GM12878 (cell line): ENCODE measurements at regions not wholly inside any gene's neighbourhood (a gene's known extent, or its start where the extent isn't known, plus 50 kb on each side); places are given as distances from the start of the nearest gene placed in this dataset.

Source experiments
- ATAC-seq: fragments of 200-7000 bp; cut with Tn5 transposase; 3 replicates; pipeline ENCODE4 v1.9.1; 2020; ENCODE audit warnings: mild to moderate bottlenecking, moderate library complexity
- BruUV-seq: library from RNA; stranded (reverse); fragments of 400-500 nt; replicated peaks from 2 replicates; lab custom pipeline; 2021; lab: Mats Ljungman, UMichigan
- CTCF ChIA-PET: fragments of 300-600 bp; sonication (Branson Sonifier 250); formaldehyde crosslinking; extraction: SDS; loops from one replicate; lab custom pipeline; 2021; ENCODE audit warnings: inconsistent platforms; lab: Yijun Ruan, JAX
- POLR2A ChIA-PET: fragments of 350-600 bp; formaldehyde crosslinking; extraction: SDS; loops from one replicate; lab custom pipeline; 2021; ENCODE audit warnings: inconsistent platforms; lab: Charles Lee
- RAD21 ChIA-PET: fragments of 300-600 bp; sonication (Branson Sonifier 250); formaldehyde crosslinking; loops from one replicate; lab custom pipeline; 2023; ENCODE audit warnings: antibody characterized with exemption; ENCODE audit not compliant: unreplicated experiment; lab: Charles Lee
- SMC1A ChIA-PET: fragments of 300-600 bp; sonication (Branson Sonifier 250); formaldehyde crosslinking; loops from one replicate; lab custom pipeline; 2023; ENCODE audit not compliant: unreplicated experiment, uncharacterized antibody; lab: Charles Lee
- DNase-seq: peaks from one replicate; pipeline ENCODE4 v3.0.0-alpha.2; 2011; ENCODE audit warnings: low read depth, low spot score
- FAIRE-seq: peaks from 3 replicates; lab custom pipeline; 2011; peaks lifted over from hg19 to GRCh38; lab: Jason Lieb, UNC
- H2AFZ ChIP-seq: 2 replicates; pipeline ENCODE4 v1.6.0; 2011; ENCODE audit warnings: low read depth, low read length, control low read depth; ENCODE audit not compliant: control insufficient read depth
- H3K27ac ChIP-seq: 2 replicates; pipeline ENCODE4 v1.5.1; 2011; ENCODE audit warnings: control low read depth; ENCODE audit not compliant: control insufficient read depth, insufficient read depth
- H3K27me3 ChIP-seq, 2 experiments: replicated peaks in 1 of 2; 2 replicates each; pipeline versions ENCODE4 v1.6.0 to v1.6.1; 2011; ENCODE audit warnings: low read length in 1 of 2; ENCODE audit not compliant: control insufficient read depth in 2 of 2, insufficient read depth in 2 of 2
- H3K36me3 ChIP-seq, 2 experiments: 2 replicates each; pipeline ENCODE4 v1.5.1; 2011; ENCODE audit warnings: low read length in 1 of 2; ENCODE audit not compliant: control insufficient read depth in 2 of 2, insufficient read depth in 2 of 2
- H3K4me1 ChIP-seq: 2 replicates; pipeline ENCODE4 v1.6.1; 2011; ENCODE audit warnings: mild to moderate bottlenecking, low read length, moderate library complexity, mixed read lengths; ENCODE audit not compliant: control insufficient read depth, insufficient read depth
- H3K4me2 ChIP-seq: 2 replicates; pipeline ENCODE4 v1.6.0; 2011; ENCODE audit warnings: control low read depth; ENCODE audit not compliant: control insufficient read depth, insufficient read depth
- H3K4me3 ChIP-seq: fragments of 200-600 bp; sonication (generic); 2 replicates; pipeline ENCODE4 v1.5.1; 2016
- H3K79me2 ChIP-seq: 2 replicates; pipeline ENCODE4 v1.6.0; 2011; ENCODE audit warnings: low read length; ENCODE audit not compliant: control insufficient read depth, insufficient read depth
- H3K9ac ChIP-seq: 2 replicates; pipeline ENCODE4 v1.8.0; 2011; ENCODE audit warnings: low read length, control low read depth, mixed read lengths; ENCODE audit not compliant: control insufficient read depth, insufficient read depth
- H3K9me3 ChIP-seq: replicated peaks from 3 replicates; pipeline ENCODE4 v1.5.1; 2011; ENCODE audit warnings: mild to moderate bottlenecking, low read length; ENCODE audit not compliant: control insufficient read depth, insufficient read depth
- H4K20me1 ChIP-seq: 2 replicates; pipeline ENCODE4 v1.6.0; 2011; ENCODE audit not compliant: control insufficient read depth, insufficient read depth
- CREB1 ChIP-seq: IDR thresholded peaks from 2 replicates; pipeline ENCODE4 v1.6.1; 2012; ENCODE audit warnings: low read depth, mild to moderate bottlenecking, inconsistent platforms
- ETV6 ChIP-seq, 2 experiments: fragments of 450-650 bp in 1 of 2; IDR thresholded peaks in 1 of 2; conservative IDR thresholded peaks in 1 of 2; 2 replicates each; pipeline ENCODE4 v1.6.1; 2014; ENCODE audit warnings: antibody characterized with exemption in 1 of 2, borderline replicate concordance in 1 of 2, low read depth in 1 of 2, mild to moderate bottlenecking in 1 of 2, moderate library complexity in 1 of 2
- EZH2 ChIP-seq: IDR thresholded peaks from 2 replicates; pipeline ENCODE4 v1.6.1; 2012; ENCODE audit warnings: low read depth, mild to moderate bottlenecking, control low read depth, inconsistent platforms, low read length, borderline replicate concordance; ENCODE audit not compliant: control insufficient read depth
- HDAC2 ChIP-seq: fragments of 200-600 bp; sonication (generic); IDR thresholded peaks from 2 replicates; pipeline ENCODE4 v1.6.1; 2017
- HDGF ChIP-seq: fragments of 450-650 bp; IDR thresholded peaks from 2 replicates; pipeline ENCODE4 v1.6.1; 2016; ENCODE audit warnings: antibody characterized with exemption
- IKZF1 ChIP-seq: fragments of 450-650 bp; conservative IDR thresholded peaks from 2 replicates; pipeline ENCODE4 v1.6.1; 2017; ENCODE audit warnings: antibody characterized with exemption, mild to moderate bottlenecking
- KDM1A ChIP-seq: fragments of 200-600 bp; sonication (generic); IDR thresholded peaks from 2 replicates; pipeline ENCODE4 v1.6.1; 2016; ENCODE audit warnings: borderline replicate concordance
- MEF2A ChIP-seq: IDR thresholded peaks from 2 replicates; pipeline ENCODE4 v1.6.1; 2011; ENCODE audit warnings: low read depth, mild to moderate bottlenecking, low read length, moderate library complexity; ENCODE audit not compliant: insufficient read depth
- MEF2B ChIP-seq: fragments of 450-650 bp; IDR thresholded peaks from 2 replicates; pipeline ENCODE4 v1.6.1; 2018; ENCODE audit warnings: mild to moderate bottlenecking, moderate library complexity; ENCODE audit not compliant: partially characterized antibody, poor library complexity, severe bottlenecking
- RELA ChIP-seq: fragments of 450-650 bp; IDR thresholded peaks from 2 replicates; pipeline ENCODE4 v1.8.0; 2014; ENCODE audit warnings: borderline replicate concordance; ENCODE audit not compliant: partially characterized antibody
- SMAD1 ChIP-seq: fragments of 450-650 bp; IDR thresholded peaks from 2 replicates; pipeline ENCODE4 v1.6.1; 2018; ENCODE audit warnings: mild to moderate bottlenecking, low read depth; ENCODE audit not compliant: partially characterized antibody
- TARDBP ChIP-seq: IDR thresholded peaks from 2 replicates; pipeline ENCODE4 v1.6.1; 2016; ENCODE audit warnings: borderline replicate concordance
- TBL1XR1 ChIP-seq: IDR thresholded peaks from 2 replicates; pipeline ENCODE4 v1.6.1; 2012; ENCODE audit warnings: low read depth, low read length, improper control_type of control experiment
- ZBED1 ChIP-seq: IDR thresholded peaks from 2 replicates; pipeline ENCODE4 v1.6.1; 2016; ENCODE audit warnings: borderline replicate concordance
- ZNF207 ChIP-seq: fragments of 450-650 bp; IDR thresholded peaks from 2 replicates; pipeline ENCODE4 v1.6.1; 2014; ENCODE audit warnings: antibody characterized with exemption, mild to moderate bottlenecking, borderline replicate concordance
- ZNF24 ChIP-seq: fragments of 450-650 bp; IDR thresholded peaks from 2 replicates; pipeline ENCODE4 v1.6.1; 2017; ENCODE audit warnings: antibody characterized with exemption, mild to moderate bottlenecking
- ZNF384 ChIP-seq: IDR thresholded peaks from 2 replicates; pipeline ENCODE4 v1.6.1; 2012; ENCODE audit warnings: low read depth, mild to moderate bottlenecking, low read length, improper control_type of control experiment, borderline replicate concordance
- WGBS: methylation state at CpG from one replicate; pipeline ENCODE4 v1.1.6; 2016; ENCODE audit warnings: low lambda C conversion rate; ENCODE audit not compliant: insufficient replicate concordance, insufficient coverage; ENCODE audit errors: missing lambda C conversion rate; 5-methylcytosine and 5-hydroxymethylcytosine counted together
- in situ Hi-C: fragments of 300-500 bp; cut with MboI; formaldehyde crosslinking; loops from 9 replicates; pipeline ENCODE4 v1.14.3; 2018; ENCODE audit warnings: mixed read lengths
- intact Hi-C: fragments of 100-400 bp; cut with micrococcal nuclease; formaldehyde crosslinking; loops from one replicate; pipeline ENCODE4 v1.14.2; 2022; ENCODE audit not compliant: unreplicated experiment

- Histone ChIP-seq H3K27me3 (no peaks in the 10 kb centered on the region), H3K36me3 (no peaks in the 10 kb centered on the region), H3K9me3 (no peaks in the 10 kb centered on the region), H4K20me1 (no peaks in the 10 kb centered on the region), H3K27ac (no peak overlapping the region), H2AFZ (no peak overlapping the region), H3K4me1 (no peaks in the 10 kb centered on the region), H3K79me2 (no peaks in the 10 kb centered on the region), H3K4me2 (no peak overlapping the region), H3K4me3 (no peak overlapping the region), H3K9ac (no peak overlapping the region)
- POLR2A ChIA-PET: no interaction called here
- WGBS: 0% methylated on average over 1 of the region's 1 CpG
- CTCF ChIA-PET: no interaction called here
- in situ Hi-C loops (no loop called here), intact Hi-C loops (no loop called here)
- BruUV-seq: no TSS peak
- RAD21 ChIA-PET: no interaction called here
- no peak for TF ChIP-seq ETV6 (conservative IDR thresholded peaks at IDR 0.05 in 1 of 2, IDR thresholded peaks at IDR 0.05 in 1 of 2; ENCODE audit: borderline replicate concordance in 1 of 2, low read depth in 1 of 2)
- TF ChIP-seq TARDBP: no peak
- TF ChIP-seq RELA: no peak
- no peak for TF ChIP-seq KDM1A
- TF ChIP-seq ZNF24: no peak
- TF ChIP-seq MEF2B: no peak
- TF ChIP-seq ZNF207: no peak
- no peak for TF ChIP-seq MEF2A
- TF ChIP-seq IKZF1: no peak
- no peak for TF ChIP-seq HDGF
- no peak for TF ChIP-seq ZBED1
- TF ChIP-seq EZH2: no peak
- no peak for TF ChIP-seq ZNF384
- TF ChIP-seq CREB1: no peak
- no peak for TF ChIP-seq SMAD1
- TF ChIP-seq HDAC2: no peak
- TF ChIP-seq TBL1XR1: no peak
- ATAC-seq: no peak
- SMC1A ChIA-PET: no interaction called here
- DNase-seq: no peak
- FAIRE-seq: no peak
These were observed 672.8 kb upstream of the POT1 start for GRCh38 chr7:125602441-125602840.
